Activated CD4-positive, alpha-beta memory T cell treated with anti-CD3 and anti-CD28 coated beads for 36 hours (primary cell): ENCODE measurements at regions not wholly inside any gene's neighbourhood (a gene's known extent, or its start where the extent isn't known, plus 50 kb on each side); places are given as distances from the start of the nearest gene placed in this dataset.

Source experiments
- CTCF ChIA-PET: fragments of 350-600 bp; sonication (Branson Sonifier 250); formaldehyde crosslinking; loops from one replicate; lab custom pipeline; 2021; ENCODE audit warnings: antibody characterized with exemption, inconsistent platforms; lab: Charles Lee
- POLR2A ChIA-PET: fragments of 350-600 bp; sonication (Branson Sonifier 250); formaldehyde crosslinking; loops from one replicate; lab custom pipeline; 2021; ENCODE audit warnings: antibody characterized with exemption; lab: Charles Lee
- DNase-seq: peaks from one replicate; pipeline ENCODE4 v3.0.0-alpha.2; 2020
- H3K27ac Mint-ChIP-seq: one replicate; pipeline ENCODE4 v1.8.0; 2021; ENCODE audit warnings: mixed read lengths
- H3K27me3 Mint-ChIP-seq: one replicate; pipeline ENCODE4 v1.8.0; 2021; ENCODE audit warnings: mixed read lengths
- H3K36me3 Mint-ChIP-seq: one replicate; pipeline ENCODE4 v1.8.0; 2021; ENCODE audit warnings: mixed read lengths
- H3K4me1 Mint-ChIP-seq: one replicate; pipeline ENCODE4 v1.8.0; 2021; ENCODE audit warnings: low read depth, mixed read lengths
- H3K4me3 Mint-ChIP-seq: one replicate; pipeline ENCODE4 v1.8.0; 2021; ENCODE audit warnings: mild to moderate bottlenecking, mixed read lengths
- H3K9me3 Mint-ChIP-seq: one replicate; pipeline ENCODE4 v1.8.0; 2021; ENCODE audit warnings: mixed read lengths
- intact Hi-C: fragments of 100-400 bp; cut with micrococcal nuclease; formaldehyde crosslinking; loops from one replicate; pipeline ENCODE4 v1.15.1; 2023

- intact Hi-C loops, result loop anchor here (5.0 kb wide), 1 partner anchor 142 kb away; no protein-coding TSS in a partner anchor
- H3K4me3 Mint-ChIP-seq, result no peak overlapping the region
- H3K9me3 Mint-ChIP-seq, result no peaks in the 10 kb centered on the region
- no peaks in the 10 kb centered on the region for H3K4me1 Mint-ChIP-seq
- peaks cover 2% of the 10 kb centered on the region for H3K27me3 Mint-ChIP-seq
- ChIA-PET POLR2A (no interaction called here), CTCF (no interaction called here)
- no peaks in the 10 kb centered on the region for H3K36me3 Mint-ChIP-seq
- H3K27ac Mint-ChIP-seq, result no peak overlapping the region
- DNase-seq, result no peak
Observed at GRCh38 chr12:82529101-82529500, 157.6 kb upstream of the TMTC2 start.

GRCh38 chr12:82529954-82530353 lies 156.8 kb upstream of the TMTC2 start:
- intact Hi-C loops, result loop anchor here (5.0 kb wide), 1 partner anchor 143 kb away; no protein-coding TSS in a partner anchor
- ChIA-PET CTCF (no interaction called here), POLR2A (no interaction called here)
- Mint-ChIP-seq H3K4me3 (no peak overlapping the region), H3K27me3 (peaks cover 2% of the 10 kb centered on the region), H3K4me1 (no peaks in the 10 kb centered on the region), H3K9me3 (no peaks in the 10 kb centered on the region), H3K27ac (no peak overlapping the region), H3K36me3 (no peaks in the 10 kb centered on the region)
- no peak for DNase-seq

GRCh38 chr12:82530394-82530793 lies 156.3 kb upstream of the TMTC2 start:
- Mint-ChIP-seq H3K4me3 (no peak overlapping the region), H3K36me3 (no peaks in the 10 kb centered on the region), H3K27me3 (peaks cover 2% of the 10 kb centered on the region), H3K9me3 (no peaks in the 10 kb centered on the region), H3K27ac (no peak overlapping the region), H3K4me1 (no peaks in the 10 kb centered on the region)
- ChIA-PET POLR2A (no interaction called here), CTCF (no interaction called here)
- intact Hi-C loops, result no loop called here
- no peak for DNase-seq

GRCh38 chr12:82533341-82533740 lies 153.4 kb upstream of the TMTC2 start:
- Mint-ChIP-seq H3K4me1 (no peaks in the 10 kb centered on the region), H3K27ac (no peak overlapping the region), H3K9me3 (no peaks in the 10 kb centered on the region), H3K27me3 (no peaks in the 10 kb centered on the region), H3K36me3 (no peaks in the 10 kb centered on the region), H3K4me3 (no peak overlapping the region)
- ChIA-PET POLR2A (no interaction called here), CTCF (no interaction called here)
- intact Hi-C loops, result no loop called here
- no peak for DNase-seq

GRCh38 chr12:82537436-82537835 lies 149.3 kb upstream of the TMTC2 start:
- intact Hi-C loops, result no loop called here
- Mint-ChIP-seq H3K9me3 (peaks cover 10% of the 10 kb centered on the region), H3K4me1 (no peaks in the 10 kb centered on the region), H3K27me3 (no peaks in the 10 kb centered on the region), H3K4me3 (no peak overlapping the region), H3K27ac (no peak overlapping the region), H3K36me3 (no peaks in the 10 kb centered on the region)
- ChIA-PET CTCF (no interaction called here), POLR2A (no interaction called here)
- no peak for DNase-seq

- POLR2A ChIA-PET, result no interaction called here
- CTCF ChIA-PET, result no interaction called here
Observed at GRCh38 chr12:82554529-82554928, 132.2 kb upstream of the TMTC2 start.

GRCh38 chr12:82555699-82556098 lies 131.0 kb upstream of the TMTC2 start:
- CTCF ChIA-PET, result no interaction called here

More at GRCh38 chr12:82554529-82554928, 132.2 kb upstream of the TMTC2 start:
- H3K9me3 Mint-ChIP-seq, result peaks cover 9% of the 10 kb centered on the region
- H3K4me1 Mint-ChIP-seq, result no peaks in the 10 kb centered on the region
- no peaks in the 10 kb centered on the region for H3K27me3 Mint-ChIP-seq
- no peak overlapping the region for H3K4me3 Mint-ChIP-seq
- H3K36me3 Mint-ChIP-seq, result no peaks in the 10 kb centered on the region
- intact Hi-C loops, result no loop called here
- no peak overlapping the region for H3K27ac Mint-ChIP-seq
- no peak for DNase-seq

GRCh38 chr12:82565966-82566365 lies 120.7 kb upstream of the TMTC2 start:
- Mint-ChIP-seq H3K9me3 (no peaks in the 10 kb centered on the region), H3K27me3 (no peaks in the 10 kb centered on the region), H3K4me1 (no peaks in the 10 kb centered on the region), H3K36me3 (no peaks in the 10 kb centered on the region), H3K27ac (no peak overlapping the region), H3K4me3 (no peak overlapping the region)
- CTCF ChIA-PET, result interaction anchor here (1.0 kb wide), 1 partner anchor 120 kb away, joined by 3 read pairs; no protein-coding TSS in a partner anchor
- DNase-seq, result no peak
- POLR2A ChIA-PET, result no interaction called here
- intact Hi-C loops, result no loop called here

More at GRCh38 chr12:82555699-82556098, 131.0 kb upstream of the TMTC2 start:
- Mint-ChIP-seq H3K36me3 (no peaks in the 10 kb centered on the region), H3K4me3 (no peak overlapping the region), H3K27me3 (no peaks in the 10 kb centered on the region), H3K27ac (no peak overlapping the region), H3K4me1 (no peaks in the 10 kb centered on the region), H3K9me3 (peaks cover 6% of the 10 kb centered on the region)
- no peak for DNase-seq
- intact Hi-C loops, result no loop called here
- POLR2A ChIA-PET, result no interaction called here

- no peaks in the 10 kb centered on the region for H3K36me3 Mint-ChIP-seq
- H3K27ac Mint-ChIP-seq, result no peak overlapping the region
- H3K4me3 Mint-ChIP-seq, result no peak overlapping the region
- intact Hi-C loops, result no loop called here
- H3K4me1 Mint-ChIP-seq, result no peaks in the 10 kb centered on the region
- no peaks in the 10 kb centered on the region for H3K9me3 Mint-ChIP-seq
- CTCF ChIA-PET, result no interaction called here
- no peak for DNase-seq
- no peaks in the 10 kb centered on the region for H3K27me3 Mint-ChIP-seq
- POLR2A ChIA-PET, result no interaction called here
Observed at GRCh38 chr12:82567688-82568087, 119.0 kb upstream of the TMTC2 start.

GRCh38 chr12:82574191-82574590 lies 112.5 kb upstream of the TMTC2 start:
- ChIA-PET POLR2A (no interaction called here), CTCF (no interaction called here)
- H3K36me3 Mint-ChIP-seq, result no peaks in the 10 kb centered on the region
- no peaks in the 10 kb centered on the region for H3K4me1 Mint-ChIP-seq
- H3K27me3 Mint-ChIP-seq, result no peaks in the 10 kb centered on the region
- no peak overlapping the region for H3K4me3 Mint-ChIP-seq
- H3K27ac Mint-ChIP-seq, result no peak overlapping the region
- no peaks in the 10 kb centered on the region for H3K9me3 Mint-ChIP-seq
- DNase-seq, result no peak
- intact Hi-C loops, result no loop called here

GRCh38 chr12:82578725-82579124 lies 108.0 kb upstream of the TMTC2 start:
- ChIA-PET POLR2A (no interaction called here), CTCF (no interaction called here)
- Mint-ChIP-seq H3K27ac (no peak overlapping the region), H3K4me3 (no peak overlapping the region), H3K9me3 (no peaks in the 10 kb centered on the region), H3K4me1 (no peaks in the 10 kb centered on the region), H3K27me3 (no peaks in the 10 kb centered on the region), H3K36me3 (no peaks in the 10 kb centered on the region)
- DNase-seq, result no peak
- intact Hi-C loops, result no loop called here

GRCh38 chr12:82583756-82584155 lies 103.0 kb upstream of the TMTC2 start:
- H3K27ac Mint-ChIP-seq, result no peak overlapping the region
- no peaks in the 10 kb centered on the region for H3K4me1 Mint-ChIP-seq
- DNase-seq, result no peak
- no peaks in the 10 kb centered on the region for H3K27me3 Mint-ChIP-seq
- peaks cover 22% of the 10 kb centered on the region for H3K9me3 Mint-ChIP-seq
- H3K4me3 Mint-ChIP-seq, result no peak overlapping the region
- CTCF ChIA-PET, result no interaction called here
- POLR2A ChIA-PET, result no interaction called here
- intact Hi-C loops, result no loop called here
- H3K36me3 Mint-ChIP-seq, result no peaks in the 10 kb centered on the region

GRCh38 chr12:82593143-82593542 lies 93.6 kb upstream of the TMTC2 start:
- intact Hi-C loops, result no loop called here
- Mint-ChIP-seq H3K4me3 (no peak overlapping the region), H3K36me3 (no peaks in the 10 kb centered on the region), H3K27me3 (no peaks in the 10 kb centered on the region), H3K9me3 (peaks cover 21% of the 10 kb centered on the region), H3K27ac (no peak overlapping the region), H3K4me1 (no peaks in the 10 kb centered on the region)
- ChIA-PET POLR2A (no interaction called here), CTCF (no interaction called here)
- no peak for DNase-seq
